GM23338 (cell line): ENCODE measurements at regions not wholly inside any gene's neighbourhood (a gene's known extent, or its start where the extent isn't known, plus 50 kb on each side); places are given as distances from the start of the nearest gene placed in this dataset.

Experiments
- ZNF331 ChIP-seq: fragments of 250-450 bp; sonication (Bioruptor Pico); IDR thresholded peaks from 2 replicates; pipeline ENCODE4 v1.5.0; 2020; ENCODE audit warnings: low read depth, mild to moderate bottlenecking, moderate library complexity
- TF ChIP-seq, protein P1 (sequence below): IDR thresholded peaks from one replicate; pipeline ENCODE4 v1.6.1; 2018; ENCODE audit warnings: antibody characterized with exemption; ENCODE audit not compliant: unreplicated experiment

- TF ChIP-seq, protein P1, sequence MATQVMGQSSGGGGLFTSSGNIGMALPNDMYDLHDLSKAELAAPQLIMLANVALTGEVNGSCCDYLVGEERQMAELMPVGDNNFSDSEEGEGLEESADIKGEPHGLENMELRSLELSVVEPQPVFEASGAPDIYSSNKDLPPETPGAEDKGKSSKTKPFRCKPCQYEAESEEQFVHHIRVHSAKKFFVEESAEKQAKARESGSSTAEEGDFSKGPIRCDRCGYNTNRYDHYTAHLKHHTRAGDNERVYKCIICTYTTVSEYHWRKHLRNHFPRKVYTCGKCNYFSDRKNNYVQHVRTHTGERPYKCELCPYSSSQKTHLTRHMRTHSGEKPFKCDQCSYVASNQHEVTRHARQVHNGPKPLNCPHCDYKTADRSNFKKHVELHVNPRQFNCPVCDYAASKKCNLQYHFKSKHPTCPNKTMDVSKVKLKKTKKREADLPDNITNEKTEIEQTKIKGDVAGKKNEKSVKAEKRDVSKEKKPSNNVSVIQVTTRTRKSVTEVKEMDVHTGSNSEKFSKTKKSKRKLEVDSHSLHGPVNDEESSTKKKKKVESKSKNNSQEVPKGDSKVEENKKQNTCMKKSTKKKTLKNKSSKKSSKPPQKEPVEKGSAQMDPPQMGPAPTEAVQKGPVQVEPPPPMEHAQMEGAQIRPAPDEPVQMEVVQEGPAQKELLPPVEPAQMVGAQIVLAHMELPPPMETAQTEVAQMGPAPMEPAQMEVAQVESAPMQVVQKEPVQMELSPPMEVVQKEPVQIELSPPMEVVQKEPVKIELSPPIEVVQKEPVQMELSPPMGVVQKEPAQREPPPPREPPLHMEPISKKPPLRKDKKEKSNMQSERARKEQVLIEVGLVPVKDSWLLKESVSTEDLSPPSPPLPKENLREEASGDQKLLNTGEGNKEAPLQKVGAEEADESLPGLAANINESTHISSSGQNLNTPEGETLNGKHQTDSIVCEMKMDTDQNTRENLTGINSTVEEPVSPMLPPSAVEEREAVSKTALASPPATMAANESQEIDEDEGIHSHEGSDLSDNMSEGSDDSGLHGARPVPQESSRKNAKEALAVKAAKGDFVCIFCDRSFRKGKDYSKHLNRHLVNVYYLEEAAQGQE: no peak
- TF ChIP-seq ZNF331 (CRISPR knock-in tag): no peak
These were observed 234.1 kb upstream of the TSHZ2 start for GRCh38 chr20:52738081-52738480.
